PC-3 (cell line): ENCODE measurements at regions not wholly inside any gene's neighbourhood (a gene's known extent, or its start where the extent isn't known, plus 50 kb on each side); places are given as distances from the start of the nearest gene placed in this dataset.

Experiments
- ATAC-seq: fragments of 200-7000 bp; cut with Tn5 transposase; 2 replicates; pipeline ENCODE4 v1.9.1; 2020; ENCODE audit warnings: mild to moderate bottlenecking, moderate library complexity
- BruUV-seq: library from RNA; stranded (reverse); fragments of 400-500 nt; replicated peaks from 2 replicates; lab custom pipeline; 2021; lab: Mats Ljungman, UMichigan
- CTCF ChIA-PET: fragments of 300-600 bp; sonication (Branson Sonifier 250); formaldehyde crosslinking; loops from one replicate; lab custom pipeline; 2022; ENCODE audit warnings: antibody characterized with exemption; lab: Charles Lee
- POLR2A ChIA-PET: fragments of 300-600 bp; sonication (Branson Sonifier 250); formaldehyde crosslinking; loops from one replicate; lab custom pipeline; 2022; ENCODE audit warnings: antibody characterized with exemption; ENCODE audit not compliant: unreplicated experiment; lab: Charles Lee
- DNase-seq: peaks from one replicate; pipeline ENCODE4 v3.0.0-alpha.2; 2015
- H2AFZ ChIP-seq: fragments of 300-600 bp; sonication (generic); 2 replicates; pipeline ENCODE4 v1.6.0; 2016; ENCODE audit warnings: antibody characterized with exemption, low read length
- H3F3A ChIP-seq: fragments of 300-600 bp; sonication (generic); one replicate; pipeline ENCODE4 v1.6.0; 2017; ENCODE audit warnings: antibody characterized with exemption, low read length, control low read depth, mild to moderate bottlenecking; ENCODE audit not compliant: unreplicated experiment
- H3K27ac ChIP-seq: fragments of 300-600 bp; sonication (generic); 2 replicates; pipeline ENCODE4 v1.5.1; 2016; ENCODE audit warnings: mild to moderate bottlenecking, low read length
- H3K27me3 ChIP-seq: fragments of 300-600 bp; sonication (generic); 2 replicates; pipeline ENCODE4 v1.6.1; 2016; ENCODE audit warnings: low read length, mixed read lengths
- H3K36me3 ChIP-seq: fragments of 300-600 bp; sonication (generic); 2 replicates; pipeline ENCODE4 v1.6.1; 2016; ENCODE audit warnings: low read depth, mixed run types, low read length, mixed read lengths
- H3K4me1 ChIP-seq: fragments of 300-600 bp; sonication (generic); 2 replicates; pipeline ENCODE4 v1.5.1; 2016; ENCODE audit warnings: low read length; ENCODE audit not compliant: insufficient read depth
- H3K4me2 ChIP-seq: fragments of 300-600 bp; sonication (generic); 2 replicates; pipeline ENCODE4 v1.6.0; 2016; ENCODE audit warnings: low read length
- H3K4me3 ChIP-seq: fragments of 300-600 bp; sonication (generic); 2 replicates; pipeline ENCODE4 v1.5.1; 2016; ENCODE audit warnings: mild to moderate bottlenecking, low read length, mixed read lengths
- H3K79me2 ChIP-seq: fragments of 300-600 bp; sonication (generic); 2 replicates; pipeline ENCODE4 v1.6.1; 2017; ENCODE audit warnings: low read length, mixed read lengths
- H3K9ac ChIP-seq: fragments of 300-600 bp; sonication (generic); 2 replicates; pipeline ENCODE4 v1.6.0; 2016; ENCODE audit warnings: mild to moderate bottlenecking, low read length
- H3K9me2 ChIP-seq: fragments of 300-600 bp; sonication (generic); replicated peaks from 2 replicates; pipeline ENCODE4 v1.6.1; 2016; ENCODE audit warnings: mixed run types, low read length, mixed read lengths
- H3K9me3 ChIP-seq: fragments of 300-600 bp; sonication (generic); 2 replicates; pipeline ENCODE4 v1.6.1; 2016; ENCODE audit warnings: low read length, mixed read lengths
- H4K20me1 ChIP-seq: fragments of 300-600 bp; sonication (generic); 2 replicates; pipeline ENCODE4 v1.6.1; 2016; ENCODE audit warnings: low read length, mixed read lengths
- CTCF ChIP-seq: fragments of 300-600 bp; sonication (generic); conservative IDR thresholded peaks from 2 replicates; pipeline ENCODE4 v1.5.1; 2017; ENCODE audit warnings: antibody characterized with exemption, low read depth, mild to moderate bottlenecking, low read length
- EZH2 ChIP-seq: fragments of 300-600 bp; sonication (generic); IDR thresholded peaks from one replicate; pipeline ENCODE4 v1.6.1; 2017; ENCODE audit warnings: antibody characterized with exemption, mild to moderate bottlenecking, low read length; ENCODE audit not compliant: unreplicated experiment
- EZH2phosphoT487 ChIP-seq: fragments of 300-600 bp; sonication (generic); IDR thresholded peaks from 2 replicates; pipeline ENCODE4 v1.6.1; 2018; ENCODE audit warnings: mild to moderate bottlenecking, antibody characterized with exemption, low read length, borderline replicate concordance
- intact Hi-C: fragments of 100-400 bp; cut with micrococcal nuclease; formaldehyde crosslinking; loops from 2 replicates; pipeline ENCODE4 v1.9.0; 2023

DNA sequence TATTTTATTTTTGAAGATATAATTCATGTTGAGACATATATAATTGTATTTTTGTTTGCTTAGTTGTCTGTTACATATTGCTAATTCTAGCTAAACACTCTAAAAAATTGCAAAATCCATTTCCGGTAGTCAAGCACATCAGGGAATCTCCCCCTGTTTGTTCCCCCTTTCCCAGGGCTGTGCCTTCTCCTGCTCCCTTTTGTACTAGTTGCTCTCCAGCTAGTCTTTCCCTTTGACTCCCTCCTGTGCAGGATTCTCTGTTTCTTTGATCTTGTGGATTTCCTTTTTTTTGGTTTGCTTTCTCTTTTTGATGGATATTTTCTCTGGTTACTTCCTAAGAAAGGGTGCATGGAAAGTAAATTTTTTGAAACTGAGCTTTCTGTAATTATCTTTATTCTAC lies 188.1 kb upstream of the PLET1 start:
- peaks cover 7% of the 10 kb centered on the region; the same call in 1 of the 2 replicates for H3K27me3 ChIP-seq
- BruUV-seq, result no TSS peak
- peaks cover 8% of the 10 kb centered on the region; the same call in 1 of the 2 replicates for H3K9me3 ChIP-seq
- intact Hi-C loops, result no loop called here
- H3K9ac ChIP-seq, result no peak overlapping the region
- no peaks in the 10 kb centered on the region for H3K79me2 ChIP-seq
- ATAC-seq (no peak), DNase-seq (no peak)
- no peaks in the 10 kb centered on the region for H3K36me3 ChIP-seq
- no peak overlapping the region for H3K4me3 ChIP-seq
- H3K27ac ChIP-seq, result no peak overlapping the region
- no peak overlapping the region for H2AFZ ChIP-seq
- no peaks in the 10 kb centered on the region for H3K9me2 ChIP-seq
- CTCF ChIA-PET, result no interaction called here
- no peaks in the 10 kb centered on the region for H4K20me1 ChIP-seq
- no peaks in the 10 kb centered on the region for H3F3A ChIP-seq
- POLR2A ChIA-PET, result no interaction called here
- H3K4me2 ChIP-seq, result no peak overlapping the region
- TF ChIP-seq EZH2 (no peak), EZH2phosphoT487 (no peak), CTCF (no peak)
- H3K4me1 ChIP-seq, result no peaks in the 10 kb centered on the region

DNA sequence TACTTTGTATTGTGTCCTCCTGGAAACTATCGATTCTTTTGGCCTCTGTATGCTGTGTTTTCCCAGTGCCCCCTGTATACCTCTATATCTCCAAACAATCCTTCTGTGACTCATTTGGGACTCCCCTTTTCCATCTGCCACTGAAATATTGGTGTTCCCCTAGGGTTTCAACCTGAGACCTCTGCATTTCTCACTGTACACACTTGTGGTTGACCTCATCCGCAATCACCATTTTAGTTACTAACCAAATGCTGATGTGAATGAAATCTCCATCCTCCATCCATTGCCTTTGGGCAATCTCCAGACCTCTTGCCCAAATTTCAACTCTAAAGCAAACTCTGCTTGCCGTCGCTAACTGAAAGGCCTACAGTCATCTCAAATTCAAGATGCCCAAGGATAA lies 190.6 kb upstream of the PLET1 start:
- no TSS peak for BruUV-seq
- intact Hi-C loops, result no loop called here
- CTCF ChIA-PET, result no interaction called here

More for the DNA sequence above, 190.6 kb upstream of the PLET1 start:
- Histone ChIP-seq H2AFZ (no peak overlapping the region), H3K4me2 (no peak overlapping the region), H3K27me3 (peaks cover 7% of the 10 kb centered on the region; the same call in 1 of the 2 replicates), H3K9ac (no peak overlapping the region), H4K20me1 (no peaks in the 10 kb centered on the region), H3F3A (no peaks in the 10 kb centered on the region), H3K9me3 (no peaks in the 10 kb centered on the region), H3K36me3 (no peaks in the 10 kb centered on the region), H3K4me3 (no peak overlapping the region), H3K9me2 (no peaks in the 10 kb centered on the region), H3K27ac (no peak overlapping the region), H3K4me1 (no peaks in the 10 kb centered on the region), H3K79me2 (no peaks in the 10 kb centered on the region)
- TF ChIP-seq EZH2, result no peak
- TF ChIP-seq EZH2phosphoT487, result no peak
- TF ChIP-seq CTCF, result no peak
- ATAC-seq (no peak), DNase-seq (no peak)
- POLR2A ChIA-PET, result no interaction called here
